HEK293 (cell line): ENCODE measurements at regions not wholly inside any gene's neighbourhood (a gene's known extent, or its start where the extent isn't known, plus 50 kb on each side); places are given as distances from the start of the nearest gene placed in this dataset.
A peak's percentile ranks its signal among the peaks of the same experiment; 100 is the strongest.

Experiments used
- CTCF ChIA-PET: fragments of 350-600 bp; formaldehyde crosslinking; extraction: SDS; loops from one replicate; lab custom pipeline; 2021; ENCODE audit warnings: antibody characterized with exemption; lab: Yijun Ruan, JAX
- POLR2A ChIA-PET: fragments of 300-600 bp; formaldehyde crosslinking; extraction: SDS; loops from one replicate; lab custom pipeline; 2020; ENCODE audit warnings: antibody characterized with exemption, inconsistent platforms; lab: Yijun Ruan, JAX
- H3K27ac ChIP-seq: fragments of 200-500 bp; sonication (Bioruptor generic); 2 replicates; pipeline ENCODE4 v1.5.1; 2014; ENCODE audit warnings: low read depth, low read length, control low read depth, inconsistent platforms; ENCODE audit errors: extremely low read depth
- H3K36me3 ChIP-seq, 2 experiments: fragments of 200-500 bp in 1 of 2; sonication (Bioruptor generic) in 1 of 2; 1 replicate in 1 of 2; 2 replicates in 1 of 2; pipeline ENCODE4 v1.5.1; 2014 to 2017; ENCODE audit warnings: inconsistent platforms in 2 of 2, low read length in 2 of 2; ENCODE audit not compliant: control insufficient read depth in 2 of 2, insufficient read depth in 1 of 2
- H3K4me1 ChIP-seq: fragments of 200-500 bp; sonication (Bioruptor generic); 2 replicates; pipeline ENCODE4 v1.5.1; 2014; ENCODE audit warnings: mild to moderate bottlenecking, low read length, inconsistent platforms; ENCODE audit not compliant: control insufficient read depth, insufficient read depth
- H3K4me3 ChIP-seq: 2 replicates; pipeline ENCODE4 v1.5.1; 2011; ENCODE audit warnings: low read depth, mild to moderate bottlenecking, control low read depth, low read length, moderate library complexity
- H3K9me3 ChIP-seq: fragments of 200-500 bp; sonication (Bioruptor generic); 2 replicates; pipeline ENCODE4 v1.5.1; 2014; ENCODE audit warnings: low read depth, low read length, inconsistent platforms; ENCODE audit not compliant: control insufficient read depth, insufficient read depth
- AEBP2 ChIP-seq: fragments of 450-650 bp; formaldehyde crosslinking; IDR thresholded peaks from 2 replicates; pipeline ENCODE4 v1.5.1; 2016; ENCODE audit warnings: missing biosample characterization, missing genetic modification characterization, borderline replicate concordance
- ELK4 ChIP-seq: IDR thresholded peaks from 2 replicates; pipeline ENCODE4 v1.6.1; 2011; ENCODE audit warnings: mild to moderate bottlenecking, low read depth, low read length, borderline replicate concordance
- GLI2 ChIP-seq: fragments of 450-650 bp; formaldehyde crosslinking; IDR thresholded peaks from 2 replicates; pipeline ENCODE4; 2017; ENCODE audit warnings: missing biosample characterization, missing genetic modification characterization, low read depth, borderline replicate concordance
- KLF1 ChIP-seq: fragments of 450-650 bp; formaldehyde crosslinking; IDR thresholded peaks from 2 replicates; pipeline ENCODE4 v1.5.1; 2016; ENCODE audit warnings: missing biosample characterization, missing genetic modification characterization
- PRDM10 ChIP-seq: fragments of 450-650 bp; formaldehyde crosslinking; IDR thresholded peaks from 2 replicates; pipeline ENCODE4 v1.5.1; 2016; ENCODE audit warnings: missing biosample characterization, missing genetic modification characterization
- SCRT1 ChIP-seq: fragments of 450-650 bp; formaldehyde crosslinking; IDR thresholded peaks from 2 replicates; pipeline ENCODE4 v1.5.1; 2016; ENCODE audit warnings: missing biosample characterization, missing genetic modification characterization, borderline replicate concordance
- SP3 ChIP-seq: fragments of 450-650 bp; formaldehyde crosslinking; IDR thresholded peaks from 2 replicates; pipeline ENCODE4 v1.5.1; 2016; ENCODE audit warnings: missing biosample characterization, missing genetic modification characterization
- ZFP69B ChIP-seq: fragments of 450-650 bp; formaldehyde crosslinking; IDR thresholded peaks from 2 replicates; pipeline ENCODE4 v1.5.1; 2016; ENCODE audit warnings: missing biosample characterization, missing genetic modification characterization
- ZNF133 ChIP-seq: fragments of 450-650 bp; formaldehyde crosslinking; IDR thresholded peaks from 2 replicates; pipeline ENCODE4 v1.5.1; 2016; ENCODE audit warnings: missing biosample characterization, missing genetic modification characterization
- ZNF140 ChIP-seq: fragments of 450-650 bp; formaldehyde crosslinking; IDR thresholded peaks from 2 replicates; pipeline ENCODE4 v1.5.1; 2016; ENCODE audit warnings: missing biosample characterization, missing genetic modification characterization
- ZNF2 ChIP-seq: fragments of 450-650 bp; formaldehyde crosslinking; IDR thresholded peaks from 2 replicates; pipeline ENCODE4 v1.5.1; 2016; ENCODE audit warnings: missing biosample characterization, missing genetic modification characterization
- ZNF221 ChIP-seq: fragments of 450-650 bp; formaldehyde crosslinking; IDR thresholded peaks from 2 replicates; pipeline ENCODE4 v1.5.1; 2017; ENCODE audit warnings: missing biosample characterization, missing genetic modification characterization, borderline replicate concordance
- ZNF24 ChIP-seq: fragments of 450-650 bp; formaldehyde crosslinking; IDR thresholded peaks from 2 replicates; pipeline ENCODE4 v1.5.1; 2016; ENCODE audit warnings: missing biosample characterization, missing genetic modification characterization
- ZNF350 ChIP-seq: fragments of 450-650 bp; formaldehyde crosslinking; IDR thresholded peaks from 2 replicates; pipeline ENCODE4 v1.5.0; 2017; ENCODE audit warnings: missing biosample characterization, mild to moderate bottlenecking, missing genetic modification characterization
- ZNF398 ChIP-seq: fragments of 450-650 bp; formaldehyde crosslinking; IDR thresholded peaks from 2 replicates; pipeline ENCODE4 v1.5.1; 2017; ENCODE audit warnings: missing biosample characterization, missing genetic modification characterization
- ZNF423 ChIP-seq: fragments of 450-650 bp; formaldehyde crosslinking; IDR thresholded peaks from 2 replicates; pipeline ENCODE4 v1.5.1; 2016; ENCODE audit warnings: missing biosample characterization, missing genetic modification characterization
- ZNF48 ChIP-seq: fragments of 450-650 bp; formaldehyde crosslinking; IDR thresholded peaks from 2 replicates; pipeline ENCODE4 v1.5.1; 2016; ENCODE audit warnings: missing biosample characterization, missing genetic modification characterization
- ZNF488 ChIP-seq: fragments of 450-650 bp; formaldehyde crosslinking; IDR thresholded peaks from 2 replicates; pipeline ENCODE4 v1.5.1; 2016; ENCODE audit warnings: missing biosample characterization, missing genetic modification characterization
- ZNF521 ChIP-seq: fragments of 450-650 bp; formaldehyde crosslinking; IDR thresholded peaks from 2 replicates; pipeline ENCODE4 v1.5.1; 2017; ENCODE audit warnings: missing biosample characterization, mild to moderate bottlenecking, missing genetic modification characterization
- ZNF529 ChIP-seq: fragments of 450-650 bp; formaldehyde crosslinking; IDR thresholded peaks from 2 replicates; pipeline ENCODE4 v1.5.1; 2017; ENCODE audit warnings: missing genetic modification characterization, missing biosample characterization; ENCODE audit not compliant: insufficient replicate concordance
- ZNF530 ChIP-seq: fragments of 450-650 bp; formaldehyde crosslinking; IDR thresholded peaks from 2 replicates; pipeline ENCODE4 v1.5.1; 2016; ENCODE audit warnings: low read depth, missing biosample characterization, missing genetic modification characterization
- ZNF596 ChIP-seq: fragments of 450-650 bp; IDR thresholded peaks from 2 replicates; pipeline ENCODE4 v1.5.0; 2018; ENCODE audit warnings: missing biosample characterization, mild to moderate bottlenecking, missing genetic modification characterization, moderate library complexity
- ZNF660 ChIP-seq: fragments of 450-650 bp; IDR thresholded peaks from 2 replicates; pipeline ENCODE4 v1.5.1; 2018; ENCODE audit warnings: missing biosample characterization, mild to moderate bottlenecking, missing genetic modification characterization
- ZNF670 ChIP-seq: fragments of 450-650 bp; formaldehyde crosslinking; IDR thresholded peaks from 2 replicates; pipeline ENCODE4 v1.5.1; 2016; ENCODE audit warnings: missing biosample characterization, missing genetic modification characterization, low read depth
- ZNF792 ChIP-seq: fragments of 450-650 bp; formaldehyde crosslinking; IDR thresholded peaks from 2 replicates; pipeline ENCODE4 v1.5.1; 2016; ENCODE audit warnings: missing biosample characterization, missing genetic modification characterization
- ZNF830 ChIP-seq: fragments of 450-650 bp; IDR thresholded peaks from 2 replicates; pipeline ENCODE4 v1.5.0; 2018; ENCODE audit warnings: missing biosample characterization, missing genetic modification characterization, low read depth, mild to moderate bottlenecking, moderate library complexity

GRCh38 chr1:168799927-168800605 lies 71.1 kb upstream of the DPT start:
- Histone ChIP-seq H3K4me1 (peaks cover 11% of the 10 kb centered on the region), H3K27ac (no peak overlapping the region), H3K4me3 (no peak overlapping the region), H3K9me3 (no peaks in the 10 kb centered on the region), H3K36me3 (no peaks in the 10 kb centered on the region)
- ChIA-PET POLR2A (no interaction called here), CTCF (no interaction called here)
- TF ChIP-seq ZNF2 (tag by site-specific recombination) (no peak), SCRT1 (no peak), ZNF140 (tag by site-specific recombination) (no peak), ZNF521 (tag by site-specific recombination) (no peak), ZNF660 (tag by site-specific recombination) (no peak), ZFP69B (tag by site-specific recombination) (no peak), ZNF830 (tag by site-specific recombination) (no peak), ELK4 (no peak), ZNF530 (tag by site-specific recombination) (no peak), ZNF133 (no peak), ZNF350 (tag by site-specific recombination) (no peak)

GRCh38 chr1:168801032-168801745 lies 72.2 kb upstream of the DPT start:
- Histone ChIP-seq H3K27ac (no peak overlapping the region), H3K4me1 (peaks cover 11% of the 10 kb centered on the region), H3K36me3 (no peaks in the 10 kb centered on the region), H3K9me3 (no peaks in the 10 kb centered on the region), H3K4me3 (no peak overlapping the region)
- POLR2A ChIA-PET, result no interaction called here
- CTCF ChIA-PET, result no interaction called here
- TF ChIP-seq ZNF488 (tag by site-specific recombination), result no peak
- TF ChIP-seq ZNF221, result no peak
- TF ChIP-seq GLI2 (tag by site-specific recombination), result peak; percentile 91
- no peak for TF ChIP-seq ZNF596
- TF ChIP-seq ZNF24 (tag by site-specific recombination), result peak; percentile 69; the same call in 1 of the 2 replicates
- no peak for TF ChIP-seq ZNF48 (tag by site-specific recombination)
- no peak for TF ChIP-seq ZNF670 (tag by site-specific recombination)
- no peak for TF ChIP-seq KLF1 (tag by site-specific recombination)
- TF ChIP-seq PRDM10 (tag by site-specific recombination), result no peak
- no peak for TF ChIP-seq ZNF423 (tag by site-specific recombination)
- no peak for TF ChIP-seq ZNF792 (tag by site-specific recombination)
- 0 out of 2 replicates have a peak, but pooled peaks have one; percentile 18 for TF ChIP-seq SP3 (tag by site-specific recombination)
- TF ChIP-seq AEBP2 (tag by site-specific recombination), result no peak
- TF ChIP-seq ZNF529 (tag by site-specific recombination), result no peak
- TF ChIP-seq ZNF398 (tag by site-specific recombination), result 0 out of 2 replicates have a peak, but pooled peaks have one; percentile 11
